NCI-H524 (cell line): ENCODE measurements at regions not wholly inside any gene's neighbourhood (a gene's known extent, or its start where the extent isn't known, plus 50 kb on each side); places are given as distances from the start of the nearest gene placed in this dataset.

Experiments
- DNase-seq, 2 experiments: peaks; one replicate each; lab custom pipeline; 2025; lab: John Stamatoyannopoulos, UW

- no peak for DNase-seq
These were observed 494.1 kb downstream of the TOX3 start for GRCh38 chr16:52052818-52053217.

- no peak for DNase-seq
These were observed 495.4 kb downstream of the TOX3 start for GRCh38 chr16:52051414-52052172.

DNA sequence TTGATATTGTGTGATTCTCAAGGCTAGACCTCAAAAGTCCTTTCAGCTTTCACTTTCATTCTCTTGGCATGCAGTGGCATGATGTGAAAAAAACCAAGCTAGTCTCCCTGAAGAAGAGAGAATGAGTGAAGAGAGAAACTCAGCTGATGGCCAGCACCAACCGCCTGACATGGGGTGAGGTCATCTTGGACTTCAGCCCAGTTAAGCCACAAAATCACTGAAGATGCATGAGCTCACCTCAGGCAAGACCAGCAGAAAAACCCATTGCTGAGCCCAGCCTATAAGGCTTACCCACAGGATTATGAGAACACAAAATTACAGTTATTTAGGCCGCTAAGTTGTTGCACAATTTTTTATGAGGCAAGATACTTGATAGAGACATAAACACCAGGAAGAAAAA is 496.5 kb downstream of the TOX3 start:
- DNase-seq = no peak

DNA sequence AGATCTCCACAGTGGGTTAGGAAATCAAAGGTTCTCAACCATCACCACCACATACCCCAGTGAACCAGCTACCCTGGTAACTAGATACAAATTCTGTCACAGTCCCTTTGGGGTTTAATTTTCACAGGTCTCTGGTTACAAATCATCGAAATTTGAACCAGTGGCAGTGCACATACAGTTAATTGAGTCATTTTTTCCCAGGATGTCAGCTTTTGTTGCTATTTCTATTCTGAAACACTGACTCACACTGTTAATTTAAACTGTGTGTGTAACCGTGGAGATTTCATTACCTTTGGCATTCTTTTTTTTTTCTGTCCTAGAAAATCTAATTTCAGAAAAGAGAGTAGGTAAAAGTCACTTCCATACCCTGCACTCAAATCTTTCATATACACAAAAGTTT is 511.5 kb downstream of the TOX3 start:
- DNase-seq = no peak

- DNase-seq = no peak
These were observed 512.1 kb downstream of the TOX3 start for GRCh38 chr16:52034830-52035229.

DNA sequence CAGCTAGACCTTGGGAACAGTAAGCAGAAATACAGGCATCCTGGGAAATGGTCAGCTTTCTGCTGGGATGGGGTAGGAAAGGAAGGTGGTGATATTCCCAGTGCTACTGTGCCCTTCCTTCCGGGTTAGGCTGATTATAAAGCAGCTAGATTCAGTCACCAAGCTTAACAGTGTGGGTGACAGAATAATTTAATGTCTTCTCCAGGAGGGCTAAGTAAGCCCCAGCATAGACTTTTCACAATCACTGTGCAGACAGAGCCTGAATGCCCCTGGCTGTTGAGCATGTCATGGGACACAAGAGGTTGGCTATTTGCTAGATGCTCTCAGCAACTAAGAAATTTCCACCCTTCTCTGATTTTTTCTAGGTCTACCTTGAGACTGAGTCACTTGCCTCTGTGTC is 513.0 kb downstream of the TOX3 start:
- DNase-seq = no peak

DNA sequence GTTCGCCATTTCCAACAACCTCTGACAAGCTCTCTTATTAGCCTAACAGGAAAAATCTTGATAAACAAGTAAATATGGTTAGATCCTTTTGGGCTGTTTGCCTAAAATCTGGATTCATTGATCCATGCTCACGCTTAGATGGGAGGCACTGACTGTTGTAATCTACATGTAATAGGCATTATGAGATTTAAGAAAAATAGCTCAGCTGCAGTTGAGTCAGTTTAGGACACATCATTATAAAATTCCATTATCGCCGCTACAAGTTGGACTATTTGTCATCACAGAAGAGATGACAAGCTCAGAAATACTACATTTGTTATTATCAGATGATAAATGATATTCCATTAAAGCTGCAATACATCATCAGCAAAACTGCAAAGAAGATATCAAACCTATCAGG is 524.0 kb downstream of the TOX3 start:
- DNase-seq = no peak

DNA sequence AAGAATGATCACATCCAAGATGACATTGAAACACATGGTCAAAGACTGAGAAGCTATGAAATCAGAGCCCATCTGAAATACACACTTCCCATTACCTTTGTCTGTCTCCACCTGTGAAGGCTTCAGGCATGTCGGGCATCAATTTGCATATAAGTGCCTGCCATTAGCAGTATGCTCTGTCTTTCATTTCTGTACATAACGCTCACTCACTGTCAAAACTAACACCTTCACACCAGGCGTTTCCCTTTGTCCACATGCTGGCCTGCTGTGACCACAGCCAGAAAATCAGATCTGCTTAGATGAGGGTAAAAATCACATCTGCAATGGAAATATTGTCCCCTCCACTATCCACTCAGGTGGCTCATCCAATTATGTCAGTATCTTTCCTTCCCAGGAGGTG is 524.8 kb downstream of the TOX3 start:
- no peak for DNase-seq

DNA sequence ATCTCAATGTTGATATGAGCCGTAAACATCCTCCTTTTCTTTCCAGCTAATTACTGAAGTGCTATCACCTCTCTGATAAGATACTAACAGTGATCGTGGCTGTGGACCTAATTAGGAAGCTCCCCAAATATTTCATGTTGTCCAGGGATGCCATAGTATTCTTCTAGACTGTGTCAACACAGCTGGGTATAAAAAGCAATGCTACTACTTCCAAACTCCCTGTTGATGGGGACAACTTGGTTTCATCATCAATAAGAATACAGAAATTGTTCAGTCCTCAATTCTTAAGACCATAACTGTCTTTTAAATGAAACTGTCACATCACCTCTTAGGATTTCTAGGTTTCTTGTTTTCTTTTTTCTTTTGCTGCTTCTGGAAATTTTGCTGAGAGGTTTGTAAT is 530.6 kb downstream of the TOX3 start:
- no peak for DNase-seq

DNA sequence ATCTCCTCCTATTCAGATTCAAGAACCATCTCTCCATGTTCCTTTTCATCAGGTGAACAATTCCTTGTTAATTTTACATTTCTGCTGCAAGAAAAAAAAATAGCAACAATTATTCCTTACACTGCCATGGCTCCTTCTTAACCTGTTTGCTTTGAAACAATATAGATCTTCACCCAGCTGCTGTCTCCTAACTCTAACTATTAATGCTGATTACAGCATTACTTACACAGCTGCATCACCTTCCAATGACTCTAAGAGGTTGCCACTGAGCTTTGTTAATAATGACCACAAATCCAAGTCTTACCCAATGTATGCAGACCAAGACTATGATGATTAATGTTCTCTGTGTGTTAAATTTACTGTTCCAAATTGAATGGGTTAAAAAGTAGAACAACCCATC is 541.4 kb downstream of the TOX3 start:
- no peak for DNase-seq

GRCh38 chr16:52004343-52004742 is 542.6 kb downstream of the TOX3 start:
- DNase-seq = no peak

DNA sequence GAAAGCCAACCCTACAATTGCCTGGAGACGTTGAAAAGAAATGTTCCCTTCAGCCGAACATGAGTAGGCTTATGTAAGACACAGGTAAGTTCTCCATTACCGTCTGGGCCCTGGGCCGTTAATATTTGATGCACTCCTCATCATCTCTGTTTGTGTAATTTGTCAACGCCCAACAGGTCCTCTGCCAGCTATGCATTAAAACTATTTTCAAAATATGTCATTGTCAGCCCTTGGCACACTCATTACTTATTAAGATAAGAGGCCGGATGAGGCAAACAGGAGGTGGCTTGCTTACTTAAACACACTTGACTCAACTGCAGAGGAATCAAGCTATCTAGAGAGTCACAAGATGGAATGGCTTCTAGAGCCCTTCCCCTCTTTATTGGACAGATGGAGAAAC is 544.9 kb downstream of the TOX3 start:
- DNase-seq = no peak

DNA sequence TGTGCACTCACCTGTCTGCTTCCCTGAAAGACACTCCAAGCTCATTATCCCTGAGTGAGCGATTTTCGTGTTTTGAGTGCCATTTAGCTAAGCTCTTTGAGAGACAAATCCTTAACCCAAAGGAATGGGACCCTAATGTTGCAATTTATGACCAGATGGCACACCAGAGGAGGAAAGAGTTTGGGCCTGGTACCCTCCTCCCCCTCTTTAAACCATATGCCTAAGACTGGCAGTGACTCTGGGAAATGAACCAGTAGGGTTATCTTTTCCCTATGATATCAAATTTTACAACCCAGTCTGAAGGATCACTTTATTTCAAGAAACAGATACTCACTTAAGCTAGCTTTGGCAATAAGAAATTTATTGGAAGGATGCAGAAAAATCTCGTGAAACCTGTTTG is 550.4 kb downstream of the TOX3 start:
- DNase-seq = peak; percentile 99 to 100

DNA sequence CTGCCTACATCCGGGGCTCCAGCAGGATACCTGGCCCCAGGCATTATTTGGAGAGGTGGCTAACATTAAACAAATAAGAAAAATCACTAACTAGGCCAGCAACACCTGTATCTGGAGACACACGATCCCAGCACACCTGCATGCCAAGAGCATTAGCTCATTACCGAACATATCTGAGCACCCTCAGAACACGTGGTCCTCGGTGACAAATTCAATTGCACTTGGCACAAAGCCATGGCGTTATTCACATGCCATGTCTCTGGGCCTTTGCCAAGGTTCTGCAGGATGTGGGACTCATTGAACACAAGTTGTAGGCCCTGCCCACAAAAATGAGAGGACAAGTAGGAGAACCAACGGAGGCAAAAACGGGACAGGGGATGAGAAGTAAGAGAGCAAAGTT is 552.3 kb downstream of the TOX3 start:
- DNase-seq = peak in 1 of 2 experiments; percentile 54

DNA sequence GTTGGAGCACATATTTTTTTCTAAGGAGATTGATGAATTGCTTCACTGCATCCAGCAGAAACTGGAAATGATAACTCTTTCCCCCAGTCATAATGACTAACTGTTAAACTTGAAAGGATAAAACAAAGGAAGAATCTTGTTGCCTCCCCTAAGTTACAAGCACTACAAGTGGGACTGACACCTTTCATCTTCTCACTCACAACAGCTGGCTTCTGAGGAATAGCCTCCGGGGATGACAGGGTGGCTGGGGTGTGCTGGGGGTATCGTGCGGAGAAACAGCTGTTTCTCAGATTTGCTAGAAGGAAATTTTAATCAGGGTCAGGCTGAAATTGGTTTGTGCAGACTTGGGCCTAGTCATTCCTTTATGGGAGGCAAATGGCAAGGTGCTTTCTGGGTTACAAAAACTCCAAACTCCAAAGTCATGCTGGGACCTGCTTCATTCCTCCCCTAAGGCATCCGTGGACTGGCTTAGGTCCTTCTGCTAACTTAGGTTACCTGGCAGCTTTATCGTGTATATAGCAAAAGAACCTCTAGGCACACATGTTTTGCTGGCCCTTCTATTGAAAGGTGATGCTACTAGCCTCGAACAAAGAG is 557.2 kb downstream of the TOX3 start:
- peak in 1 of 2 experiments; percentile 8 for DNase-seq

GRCh38 chr16:51988977-51989376 is 558.0 kb downstream of the TOX3 start:
- no peak for DNase-seq

- DNase-seq = no peak
These were observed 559.4 kb downstream of the TOX3 start for GRCh38 chr16:51987519-51987918.

DNA sequence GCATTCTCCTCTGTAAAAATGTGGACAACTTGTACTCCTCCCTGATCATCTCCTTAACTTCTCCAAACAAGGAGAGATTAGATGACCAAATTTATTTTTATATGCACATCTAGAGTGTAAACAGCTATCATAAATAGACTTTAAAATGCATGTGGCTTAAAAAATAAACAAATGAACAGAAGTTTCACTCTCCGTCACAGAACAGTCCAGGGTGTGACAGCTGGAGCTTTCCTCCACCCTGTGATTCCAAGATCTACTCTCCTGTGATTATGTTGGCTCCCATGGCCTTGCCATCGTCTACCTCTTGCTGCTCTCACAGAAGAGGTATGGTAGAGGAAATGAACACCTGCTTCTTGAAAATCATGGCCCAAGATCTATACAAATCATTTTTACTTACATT is 560.2 kb downstream of the TOX3 start:
- no peak for DNase-seq

DNA sequence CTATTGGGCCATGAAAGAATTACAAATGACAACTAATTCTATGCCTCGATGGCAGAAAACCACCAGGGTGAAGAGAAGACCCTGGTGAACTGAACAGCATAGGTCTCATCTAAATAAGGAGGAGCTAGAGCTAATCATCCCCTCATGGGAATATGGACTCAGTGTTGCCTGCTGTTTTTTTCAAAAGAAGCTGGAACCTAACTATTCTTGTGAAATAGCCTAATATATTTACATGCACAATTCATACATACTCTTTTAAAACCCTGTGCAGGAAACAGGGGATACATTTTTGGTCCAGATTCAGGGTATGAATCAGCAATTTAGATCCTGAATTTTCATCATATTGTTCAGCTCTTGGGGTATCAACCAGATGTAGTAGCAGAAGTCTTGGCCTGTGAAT is 560.6 kb downstream of the TOX3 start:
- DNase-seq = no peak

GRCh38 chr16:51985126-51985525 is 561.8 kb downstream of the TOX3 start:
- DNase-seq = no peak

GRCh38 chr16:51984395-51984794 is 562.5 kb downstream of the TOX3 start:
- DNase-seq = no peak

- DNase-seq = peak; percentile 69 to 78
These were observed 563.9 kb downstream of the TOX3 start for GRCh38 chr16:51982715-51983680.

GRCh38 chr16:51981725-51982124 is 565.2 kb downstream of the TOX3 start:
- no peak for DNase-seq
